ENCODE measurements at regions not wholly inside any gene's neighbourhood (a gene's known extent, or its start where the extent isn't known, plus 50 kb on each side); places are given as distances from the start of the nearest gene placed in this dataset.

GRCh38 chr1:181392613-181393220, 90.6 kb upstream of the CACNA1E start:
- DNase-seq: no peak

GRCh38 chr1:181394766-181395165, 88.6 kb upstream of the CACNA1E start:
- DNase-seq: no peak

- DNase-seq: no peak
These were observed 87.1 kb upstream of the CACNA1E start for GRCh38 chr1:181396171-181396670.

GRCh38 chr1:181396811-181397210, 86.5 kb upstream of the CACNA1E start:
- no peak for DNase-seq

DNA sequence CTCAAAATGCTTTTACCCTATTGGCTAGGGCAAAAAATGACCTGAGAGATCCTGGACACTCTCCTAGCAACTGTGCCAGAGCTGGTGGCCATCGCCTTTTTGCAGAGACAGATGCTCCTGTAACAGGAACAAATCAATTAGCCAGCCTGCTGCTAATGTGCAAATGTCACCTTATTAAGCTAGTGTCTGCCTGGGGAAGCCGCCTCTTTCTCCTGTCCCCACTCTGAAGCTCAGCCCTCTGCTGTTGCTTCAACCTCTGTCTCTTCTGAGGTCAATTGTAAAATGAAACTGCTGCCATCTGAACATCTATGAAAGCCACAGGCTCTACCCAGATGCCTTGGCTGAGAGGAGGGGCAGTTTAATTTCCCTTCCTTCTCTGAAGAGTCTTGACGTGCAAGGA, 85.5 kb upstream of the CACNA1E start:
- DNase-seq: no peak

GRCh38 chr1:181398544-181398943, 84.8 kb upstream of the CACNA1E start:
- no peak for DNase-seq

DNA sequence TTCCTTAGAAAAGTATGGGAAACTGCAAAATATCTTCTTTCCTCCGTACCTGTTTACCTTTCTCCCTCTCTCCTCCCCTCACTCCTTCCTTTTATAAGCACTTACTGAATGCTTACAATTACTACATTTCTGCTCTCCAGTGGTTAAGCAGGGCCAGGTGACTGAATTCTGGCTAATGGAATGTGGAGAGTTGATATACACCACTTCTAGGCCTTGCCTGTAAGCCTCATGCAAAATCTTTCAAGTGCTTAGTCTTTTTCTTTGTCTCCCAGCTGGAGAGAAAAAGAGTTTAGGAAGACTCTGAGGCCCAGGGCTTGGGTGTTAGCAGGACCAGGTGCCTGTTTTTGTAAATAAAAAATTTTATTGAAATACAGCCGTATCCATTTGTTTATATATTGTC, 77.7 kb upstream of the CACNA1E start:
- no peak for DNase-seq

DNA sequence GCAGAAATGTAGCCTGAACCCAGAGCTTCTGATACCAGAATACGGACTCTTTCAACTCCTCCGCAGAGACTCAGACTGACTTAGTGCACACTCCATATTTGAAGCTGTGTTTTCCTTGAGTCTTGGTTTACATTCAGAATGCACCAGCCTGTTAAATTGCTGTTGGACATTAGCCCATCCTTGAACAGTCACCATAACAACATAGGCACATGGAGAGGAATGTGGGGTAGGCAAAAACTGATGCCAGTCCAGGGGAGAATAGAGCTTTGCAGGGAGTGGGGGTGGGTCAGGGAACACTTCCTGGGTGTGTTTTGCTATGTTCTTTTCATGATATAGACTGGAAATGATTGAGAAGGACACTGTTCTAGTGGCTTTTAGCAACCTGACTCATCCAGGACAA, 76.3 kb upstream of the CACNA1E start:
- DNase-seq: no peak

DNA sequence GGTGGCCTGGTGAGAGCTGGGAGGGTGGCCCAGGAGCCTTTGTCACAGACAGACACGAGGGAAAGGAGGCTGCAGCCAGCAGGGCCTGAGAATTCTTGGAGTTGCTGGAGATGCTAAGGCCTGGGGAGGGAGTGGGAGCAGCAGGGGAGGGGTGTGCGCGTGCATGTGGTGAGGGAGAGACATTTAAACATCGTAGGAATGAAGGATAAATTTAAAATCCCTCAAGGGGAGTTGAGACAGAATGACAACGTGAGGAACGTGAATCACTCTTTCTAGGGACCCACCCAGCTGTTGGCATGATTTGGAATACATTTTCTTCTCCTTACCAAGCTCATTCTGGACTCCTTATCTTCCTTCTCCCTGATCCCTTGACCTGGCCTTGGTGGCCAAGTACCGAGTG, 73.3 kb upstream of the CACNA1E start:
- no peak for DNase-seq

GRCh38 chr1:181412746-181413145, 70.6 kb upstream of the CACNA1E start:
- no peak for DNase-seq

- DNase-seq: no peak
These were observed 70.0 kb upstream of the CACNA1E start for GRCh38 chr1:181413195-181413815.

DNA sequence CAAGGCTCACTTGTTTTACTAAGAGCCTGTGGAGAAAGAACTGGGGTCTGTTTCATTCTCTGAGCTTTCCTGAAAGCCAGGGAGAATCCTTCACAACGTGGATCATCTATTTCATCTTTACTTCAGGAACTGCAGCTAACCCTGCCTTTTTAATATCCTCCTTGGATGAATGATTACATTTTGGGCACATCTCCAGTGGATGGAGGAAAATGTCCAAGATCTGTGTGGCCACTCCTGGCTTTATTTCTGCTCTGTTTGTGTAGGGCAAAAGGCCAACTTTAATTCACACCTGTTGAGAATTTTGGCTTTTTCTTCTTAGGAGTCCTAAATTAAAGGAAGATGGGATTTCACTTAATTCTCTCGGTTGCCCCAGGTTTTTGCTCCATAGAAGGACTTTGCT, 69.5 kb upstream of the CACNA1E start:
- DNase-seq: no peak

DNA sequence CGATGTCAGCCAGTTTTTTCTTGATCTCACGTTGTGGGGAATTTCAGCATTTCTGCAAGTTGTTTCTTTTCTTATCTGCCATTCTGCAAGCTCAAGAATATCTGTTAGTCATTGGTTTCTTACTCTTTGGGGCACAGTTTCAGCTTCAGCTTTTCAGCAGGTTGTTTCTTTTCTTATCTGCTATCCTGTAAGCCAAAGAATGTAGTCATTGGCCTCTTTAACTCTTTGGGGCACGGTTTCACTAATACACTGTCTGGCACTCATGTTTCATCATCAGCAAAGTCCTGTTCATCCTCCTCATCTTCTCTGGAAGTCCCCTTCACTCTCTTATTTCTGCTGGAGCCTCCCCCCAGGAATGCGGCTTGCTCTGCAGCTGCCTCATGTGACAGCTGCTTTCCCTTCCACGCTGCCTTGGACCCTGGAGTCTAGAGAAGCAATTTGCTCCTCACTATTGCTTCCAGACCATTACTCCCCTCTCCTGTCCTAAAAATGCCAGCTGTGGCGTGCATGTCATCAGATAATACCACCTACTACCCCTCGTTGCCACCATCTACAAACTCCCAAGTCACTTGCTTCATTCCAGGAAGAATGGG, 67.0 kb upstream of the CACNA1E start:
- DNase-seq: no peak

DNA sequence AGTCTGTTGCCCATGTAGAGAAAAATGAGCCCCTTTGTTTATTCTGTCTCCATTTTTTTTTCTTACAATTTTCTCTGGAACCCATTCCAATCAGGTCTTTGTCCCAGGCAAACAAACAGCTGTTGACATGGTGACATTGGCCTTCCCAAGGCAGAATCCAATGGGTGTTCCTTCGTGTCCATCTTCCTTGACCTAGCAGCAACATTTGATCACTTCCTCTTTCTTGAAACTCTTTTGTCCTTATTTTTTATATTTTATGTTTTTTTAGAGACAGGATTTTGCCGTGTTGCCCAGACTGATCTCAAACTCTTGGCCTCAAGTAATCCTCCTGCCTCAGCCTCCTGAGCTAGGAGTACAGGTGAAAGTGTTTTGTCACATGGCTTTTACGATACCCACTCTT, 65.4 kb upstream of the CACNA1E start:
- DNase-seq: no peak

GRCh38 chr1:181423301-181423918, 59.9 kb upstream of the CACNA1E start:
- no peak for DNase-seq

DNA sequence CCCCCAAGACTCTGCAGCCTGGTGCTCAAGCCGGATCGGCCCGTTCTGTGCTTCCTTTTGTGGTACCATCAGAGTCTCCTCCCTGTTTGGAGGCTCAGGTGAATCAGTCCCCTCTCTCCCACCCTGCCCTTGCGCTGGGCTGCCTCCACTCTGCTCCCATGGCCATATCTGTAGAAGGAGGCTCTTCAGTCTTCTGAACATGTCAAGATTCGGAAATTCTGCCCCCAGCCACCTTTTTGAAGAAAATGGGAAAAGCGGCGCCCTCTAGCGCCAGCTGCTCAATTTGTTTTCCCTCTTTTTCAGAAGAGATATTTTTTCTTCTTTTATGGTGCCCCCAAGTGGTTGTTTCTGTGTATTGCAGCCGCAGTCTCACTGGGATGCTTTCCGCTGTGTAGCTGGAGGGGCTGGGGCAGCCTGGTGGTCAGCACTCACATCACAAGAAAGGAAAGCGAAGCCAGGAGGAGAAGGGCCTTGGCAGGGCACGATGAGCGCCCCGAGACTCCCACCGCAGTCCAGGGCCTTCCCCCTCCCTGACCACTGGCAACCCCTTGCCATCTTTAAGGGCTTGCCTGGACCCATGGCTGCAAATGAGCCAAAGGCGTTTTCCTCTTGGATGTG, 58.4 kb upstream of the CACNA1E start:
- DNase-seq: peak; percentile 26

DNA sequence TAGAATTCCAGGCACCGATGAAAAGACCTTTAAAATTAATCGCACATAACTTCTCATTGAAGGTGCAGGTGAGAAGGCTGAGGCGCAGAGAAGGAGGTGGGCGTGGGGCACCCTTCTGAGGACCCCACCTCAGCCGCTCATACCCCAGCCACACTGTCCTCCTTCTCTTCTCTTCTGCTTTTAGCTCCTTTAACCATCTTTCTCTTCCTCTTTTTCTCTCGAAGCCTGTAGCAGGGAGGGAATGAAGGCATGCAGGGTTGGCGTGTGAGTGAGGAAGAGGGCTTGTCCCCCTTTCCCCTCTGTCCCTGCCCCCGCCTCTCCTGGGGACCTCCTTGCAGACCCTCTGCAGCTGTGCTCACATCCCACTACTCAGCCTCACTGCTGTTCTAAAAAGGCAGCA, 57.8 kb upstream of the CACNA1E start:
- no peak for DNase-seq

DNA sequence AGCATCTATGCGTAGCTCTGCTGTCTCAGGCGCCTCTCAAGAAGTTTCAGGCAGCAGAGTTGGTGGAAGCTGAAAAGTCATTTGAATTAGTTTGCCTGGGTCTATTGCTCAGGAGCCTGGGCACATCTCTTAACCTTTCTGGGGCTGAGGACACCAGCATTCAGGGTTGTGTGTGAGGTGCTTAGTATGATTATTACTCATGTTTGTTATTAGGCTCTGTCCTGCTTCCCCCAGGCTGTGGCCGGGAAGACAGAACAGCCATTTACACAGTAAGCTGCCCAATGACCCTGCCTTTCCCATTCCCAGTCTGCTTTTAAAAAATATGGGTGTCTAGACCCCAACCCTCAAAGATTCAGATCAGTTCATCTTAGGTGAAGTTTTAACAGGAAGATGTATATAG, 53.9 kb upstream of the CACNA1E start:
- no peak for DNase-seq

- DNase-seq: no peak
These were observed 53.1 kb upstream of the CACNA1E start for GRCh38 chr1:181430015-181430885.

Data from GF-D8 (cell line).